Fibroblast of lung (primary cell): ENCODE measurements at regions not wholly inside any gene's neighbourhood (a gene's known extent, or its start where the extent isn't known, plus 50 kb on each side); places are given as distances from the start of the nearest gene placed in this dataset.

ENCODE experiments used
- DNase-seq, 2 donors: peaks; one replicate each; pipeline versions ENCODE4 v3.0.0 to v3.0.0-alpha.2; 2010; ENCODE audit warnings: low read depth in 2 of 2
- H2AFZ ChIP-seq: 2 replicates; pipeline ENCODE4 v1.5.1; 2012; ENCODE audit warnings: low read length, control low read depth, inconsistent platforms
- H3K27ac ChIP-seq: 2 replicates; pipeline ENCODE4 v1.5.1; 2011; ENCODE audit warnings: low read length, control low read depth; ENCODE audit not compliant: insufficient read depth
- H3K27me3 ChIP-seq: 2 replicates; pipeline ENCODE4 v1.5.1; 2011; ENCODE audit warnings: mild to moderate bottlenecking, low read length; ENCODE audit not compliant: control insufficient read depth, insufficient read depth
- H3K36me3 ChIP-seq: 2 replicates; pipeline ENCODE4 v1.5.1; 2011; ENCODE audit warnings: low read length; ENCODE audit not compliant: control insufficient read depth, insufficient read depth
- H3K4me1 ChIP-seq: 2 replicates; pipeline ENCODE4 v1.5.1; 2011; ENCODE audit warnings: low read length; ENCODE audit not compliant: control insufficient read depth, insufficient read depth; ENCODE audit errors: extremely low read depth
- H3K4me2 ChIP-seq: 2 replicates; pipeline ENCODE4 v1.5.1; 2011; ENCODE audit warnings: low read length, control low read depth; ENCODE audit not compliant: insufficient read depth; ENCODE audit errors: extremely low read depth
- H3K4me3 ChIP-seq, 4 experiments: fragments of 200-600 bp in 1 of 4; sonication (generic) in 1 of 4; replicated peaks in 1 of 4; 2 replicates each; pipeline ENCODE4 v1.5.1; 2011 to 2016; ENCODE audit warnings: low read length in 4 of 4, low read depth in 3 of 4, mild to moderate bottlenecking in 3 of 4, control low read depth in 2 of 4, inconsistent platforms in 1 of 4, mixed read lengths in 1 of 4; ENCODE audit not compliant: insufficient read depth in 1 of 4; ENCODE audit errors: control extremely low read depth in 1 of 4
- H3K79me2 ChIP-seq: 2 replicates; pipeline ENCODE4 v1.5.1; 2012; ENCODE audit warnings: mild to moderate bottlenecking, low read length, inconsistent platforms; ENCODE audit not compliant: control insufficient read depth, insufficient read depth
- H3K9ac ChIP-seq: 2 replicates; pipeline ENCODE4 v1.5.1; 2011; ENCODE audit warnings: mild to moderate bottlenecking, low read length, control low read depth; ENCODE audit not compliant: insufficient read depth
- H3K9me3 ChIP-seq: 2 replicates; pipeline ENCODE4 v1.5.1; 2012; ENCODE audit warnings: low read depth, low read length; ENCODE audit not compliant: control insufficient read depth, insufficient read depth
- H4K20me1 ChIP-seq: 2 replicates; pipeline ENCODE4 v1.5.1; 2011; ENCODE audit warnings: low read length; ENCODE audit not compliant: control insufficient read depth, insufficient read depth; ENCODE audit errors: extremely low read depth
- EZH2 ChIP-seq: IDR thresholded peaks from 2 replicates; pipeline ENCODE4 v1.5.1; 2012; ENCODE audit warnings: low read length, control low read depth, mild to moderate bottlenecking; ENCODE audit errors: missing control alignments
- TF ChIP-seq, protein P1 (sequence below), 2 donors: IDR thresholded peaks in 1 of 2; conservative IDR thresholded peaks in 1 of 2; 1 replicate in 1 of 2; 2 replicates in 1 of 2; pipeline ENCODE4 v1.5.1; 2011 to 2012; ENCODE audit warnings: low read length in 2 of 2, control low read depth in 1 of 2, inconsistent platforms in 1 of 2, low read depth in 1 of 2, mild to moderate bottlenecking in 1 of 2

DNA sequence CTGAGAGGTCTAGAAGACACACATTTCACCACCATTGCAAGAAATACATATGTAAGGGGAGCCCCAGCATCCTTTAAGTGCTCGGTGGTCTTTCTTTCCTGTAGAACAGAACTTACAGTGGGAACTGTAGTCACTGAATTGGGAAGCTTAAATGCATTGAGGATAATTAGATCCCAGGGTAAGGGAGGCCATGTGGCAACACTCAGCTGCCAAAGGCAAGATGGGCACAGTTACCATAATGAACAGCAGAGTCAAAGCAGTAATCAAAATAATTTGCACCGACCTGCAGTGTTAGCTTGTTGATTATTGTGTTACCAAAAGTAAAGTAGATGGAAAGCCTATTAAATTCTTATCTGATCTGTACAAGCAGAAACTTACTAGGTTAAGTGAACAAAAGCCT is 291.2 kb upstream of the PCDH20 start:
- Histone ChIP-seq H2AFZ (no peak overlapping the region), H3K4me3 (no peak overlapping the region), H3K4me1 (no peaks in the 10 kb centered on the region), H3K27me3 (no peaks in the 10 kb centered on the region), H3K36me3 (no peaks in the 10 kb centered on the region), H3K9ac (no peak overlapping the region), H3K27ac (no peak overlapping the region), H3K79me2 (no peaks in the 10 kb centered on the region), H3K4me2 (no peak overlapping the region), H3K9me3 (no peaks in the 10 kb centered on the region), H4K20me1 (no peaks in the 10 kb centered on the region)
- no peak for TF ChIP-seq EZH2
- TF ChIP-seq, protein P1, sequence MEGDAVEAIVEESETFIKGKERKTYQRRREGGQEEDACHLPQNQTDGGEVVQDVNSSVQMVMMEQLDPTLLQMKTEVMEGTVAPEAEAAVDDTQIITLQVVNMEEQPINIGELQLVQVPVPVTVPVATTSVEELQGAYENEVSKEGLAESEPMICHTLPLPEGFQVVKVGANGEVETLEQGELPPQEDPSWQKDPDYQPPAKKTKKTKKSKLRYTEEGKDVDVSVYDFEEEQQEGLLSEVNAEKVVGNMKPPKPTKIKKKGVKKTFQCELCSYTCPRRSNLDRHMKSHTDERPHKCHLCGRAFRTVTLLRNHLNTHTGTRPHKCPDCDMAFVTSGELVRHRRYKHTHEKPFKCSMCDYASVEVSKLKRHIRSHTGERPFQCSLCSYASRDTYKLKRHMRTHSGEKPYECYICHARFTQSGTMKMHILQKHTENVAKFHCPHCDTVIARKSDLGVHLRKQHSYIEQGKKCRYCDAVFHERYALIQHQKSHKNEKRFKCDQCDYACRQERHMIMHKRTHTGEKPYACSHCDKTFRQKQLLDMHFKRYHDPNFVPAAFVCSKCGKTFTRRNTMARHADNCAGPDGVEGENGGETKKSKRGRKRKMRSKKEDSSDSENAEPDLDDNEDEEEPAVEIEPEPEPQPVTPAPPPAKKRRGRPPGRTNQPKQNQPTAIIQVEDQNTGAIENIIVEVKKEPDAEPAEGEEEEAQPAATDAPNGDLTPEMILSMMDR (conservative IDR thresholded peaks at IDR 0.05 in 1 of 2, IDR thresholded peaks at IDR 0.05 in 1 of 2; ENCODE audit: low read depth in 1 of 2, low read length in 2 of 2), result no peak
- no peak for DNase-seq

DNA sequence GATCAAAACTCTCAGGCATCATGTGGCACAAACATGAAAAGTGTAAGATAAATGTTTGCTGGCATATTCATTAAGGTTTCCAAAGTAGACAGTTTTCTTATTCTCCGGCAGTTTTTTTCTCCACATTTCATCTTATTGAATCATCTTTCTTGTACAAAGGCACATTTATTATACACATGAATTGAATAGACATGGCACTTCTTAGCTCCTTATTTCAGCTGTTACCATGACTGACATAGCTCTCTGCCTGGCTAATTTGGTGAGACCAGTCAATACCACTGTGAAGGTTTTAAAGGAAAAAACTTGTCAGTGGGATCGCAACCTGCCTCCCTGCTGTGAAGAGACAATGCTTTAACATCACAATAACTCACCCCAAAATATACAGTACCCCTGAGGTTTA is 285.0 kb upstream of the PCDH20 start:
- Histone ChIP-seq H3K4me3 (no peak overlapping the region), H3K9me3 (no peaks in the 10 kb centered on the region), H3K9ac (no peak overlapping the region), H3K79me2 (no peaks in the 10 kb centered on the region), H3K4me2 (no peak overlapping the region), H3K36me3 (no peaks in the 10 kb centered on the region), H3K27ac (no peak overlapping the region), H3K4me1 (no peaks in the 10 kb centered on the region), H2AFZ (no peak overlapping the region), H4K20me1 (no peaks in the 10 kb centered on the region), H3K27me3 (no peaks in the 10 kb centered on the region)
- no peak for TF ChIP-seq EZH2
- TF ChIP-seq, protein P1 (conservative IDR thresholded peaks at IDR 0.05 in 1 of 2, IDR thresholded peaks at IDR 0.05 in 1 of 2; ENCODE audit: low read depth in 1 of 2, low read length in 2 of 2), result no peak
- DNase-seq, result no peak

DNA sequence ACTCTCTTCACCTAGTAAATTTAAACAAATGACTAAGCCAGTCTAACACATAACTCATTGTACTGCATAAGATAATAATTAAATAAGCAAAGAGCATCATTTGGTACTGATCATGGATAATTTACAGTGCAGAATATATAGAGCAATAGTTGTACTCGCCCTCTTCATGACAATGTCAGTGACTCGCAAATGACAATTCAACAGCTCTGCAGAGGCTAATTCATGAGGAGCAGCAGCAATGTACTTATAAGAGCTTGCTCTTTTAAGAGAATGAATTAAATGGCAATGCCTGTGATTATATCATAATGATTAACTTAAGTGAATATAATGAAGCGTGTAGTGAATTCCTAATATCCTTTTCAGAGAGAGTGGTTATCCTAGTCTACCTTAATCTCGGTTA is 284.5 kb upstream of the PCDH20 start:
- no peaks in the 10 kb centered on the region for H3K4me1 ChIP-seq

More for the DNA sequence above, 284.5 kb upstream of the PCDH20 start:
- no peaks in the 10 kb centered on the region for H3K36me3 ChIP-seq
- no peak overlapping the region for H3K4me2 ChIP-seq
- no peak overlapping the region for H2AFZ ChIP-seq
- H3K9me3 ChIP-seq, result no peaks in the 10 kb centered on the region
- no peak overlapping the region for H3K27ac ChIP-seq
- no peak overlapping the region for H3K9ac ChIP-seq
- no peak for DNase-seq
- TF ChIP-seq EZH2, result no peak
- TF ChIP-seq, protein P1 (conservative IDR thresholded peaks at IDR 0.05 in 1 of 2, IDR thresholded peaks at IDR 0.05 in 1 of 2; ENCODE audit: low read depth in 1 of 2, low read length in 2 of 2), result no peak
- no peaks in the 10 kb centered on the region for H3K27me3 ChIP-seq
- no peaks in the 10 kb centered on the region for H3K79me2 ChIP-seq
- no peaks in the 10 kb centered on the region for H4K20me1 ChIP-seq
- H3K4me3 ChIP-seq, result no peak overlapping the region
